Vagina (tissue), 2 donors: ENCODE measurements at regions not wholly inside any gene's neighbourhood (a gene's known extent, or its start where the extent isn't known, plus 50 kb on each side); places are given as distances from the start of the nearest gene placed in this dataset.

ENCODE experiments used
- DNase-seq, 2 donors: peaks; one replicate each; pipeline ENCODE4 v3.0.0-alpha.2; 2017; ENCODE audit errors: extremely low spot score in 2 of 2
- H3K27ac ChIP-seq: fragments of 200-600 bp; sonication (generic); one replicate; pipeline ENCODE4 v1.5.1; 2019
- H3K27me3 ChIP-seq: fragments of 200-600 bp; sonication (generic); one replicate; pipeline ENCODE4 v1.5.1; 2019
- H3K36me3 ChIP-seq, 2 donors: fragments of 200-600 bp; sonication (generic); one replicate each; pipeline ENCODE4 v1.5.1; 2017 to 2019
- H3K4me1 ChIP-seq: fragments of 200-600 bp; sonication (generic); one replicate; pipeline ENCODE4 v1.5.1; 2019
- H3K4me3 ChIP-seq, 2 donors: fragments of 200-600 bp; sonication (generic); 1 replicate in 1 of 2; 2 replicates in 1 of 2; pipeline ENCODE4 v1.5.1; 2016 to 2019
- H3K9me3 ChIP-seq: fragments of 200-600 bp; sonication (generic); one replicate; pipeline ENCODE4 v1.5.1; 2019
- CTCF ChIP-seq, 3 experiments: fragments of 450-650 bp in 2 of 3; fragments of 200-600 bp in 1 of 3; sonication (generic) in 1 of 3; IDR thresholded peaks; one replicate each; pipeline ENCODE4 v1.5.1; 2017 to 2019; ENCODE audit warnings: antibody characterized with exemption in 3 of 3, mild to moderate bottlenecking in 2 of 3, moderate library complexity in 2 of 3
- POLR2A ChIP-seq, 2 donors: fragments of 450-650 bp; IDR thresholded peaks; one replicate each; pipeline ENCODE4 v1.6.1; 2017; ENCODE audit warnings: antibody characterized with exemption in 2 of 2, mild to moderate bottlenecking in 2 of 2, moderate library complexity in 2 of 2
- POLR2AphosphoS5 ChIP-seq, 2 donors: sonication (generic); formaldehyde crosslinking; IDR thresholded peaks; one replicate each; pipeline ENCODE4 v1.9.0; 2017; ENCODE audit warnings: antibody characterized with exemption in 2 of 2, mild to moderate bottlenecking in 2 of 2, low read depth in 1 of 2; ENCODE audit not compliant: insufficient read depth in 1 of 2
- intact Hi-C: fragments of 100-400 bp; cut with DNase I; formaldehyde crosslinking; loops from one replicate; pipeline ENCODE4 v1.15.1; 2023

GRCh38 chr5:106306313-106307028 is 1364.3 kb downstream of the EFNA5 start:
- Histone ChIP-seq H3K4me3 (no peak overlapping the region), H3K27me3 (no peaks in the 10 kb centered on the region), H3K9me3 (no peaks in the 10 kb centered on the region), H3K4me1 (no peaks in the 10 kb centered on the region), H3K36me3 (no peaks in the 10 kb centered on the region), H3K27ac (no peak overlapping the region)
- DNase-seq, result no peak
- intact Hi-C loops, result no loop called here
- TF ChIP-seq POLR2A (IDR thresholded peaks at IDR 0.05) (no peak), POLR2AphosphoS5 (IDR thresholded peaks at IDR 0.05; ENCODE audit: insufficient read depth in 1 of 2, low read depth in 1 of 2) (no peak), CTCF (IDR thresholded peaks at IDR 0.05) (no peak)

GRCh38 chr5:106303911-106304310 is 1366.8 kb downstream of the EFNA5 start:
- Histone ChIP-seq H3K4me3 (no peak overlapping the region), H3K27ac (no peak overlapping the region), H3K36me3 (no peaks in the 10 kb centered on the region), H3K27me3 (no peaks in the 10 kb centered on the region), H3K4me1 (no peaks in the 10 kb centered on the region), H3K9me3 (no peaks in the 10 kb centered on the region)
- TF ChIP-seq POLR2A (IDR thresholded peaks at IDR 0.05), result no peak
- TF ChIP-seq CTCF (IDR thresholded peaks at IDR 0.05), result no peak
- no peak for TF ChIP-seq POLR2AphosphoS5 (IDR thresholded peaks at IDR 0.05; ENCODE audit: insufficient read depth in 1 of 2, low read depth in 1 of 2)
- intact Hi-C loops, result no loop called here
- DNase-seq, result no peak

- Histone ChIP-seq H3K27ac (no peak overlapping the region), H3K4me1 (no peaks in the 10 kb centered on the region), H3K4me3 (no peak overlapping the region), H3K36me3 (no peaks in the 10 kb centered on the region), H3K9me3 (no peaks in the 10 kb centered on the region), H3K27me3 (no peaks in the 10 kb centered on the region)
- TF ChIP-seq POLR2AphosphoS5 (IDR thresholded peaks at IDR 0.05; ENCODE audit: insufficient read depth in 1 of 2, low read depth in 1 of 2), result no peak
- TF ChIP-seq POLR2A (IDR thresholded peaks at IDR 0.05), result no peak
- no peak for TF ChIP-seq CTCF (IDR thresholded peaks at IDR 0.05)
- intact Hi-C loops, result no loop called here
- no peak for DNase-seq
Measured at GRCh38 chr5:106292654-106293053, 1378.1 kb downstream of the EFNA5 start.

GRCh38 chr5:106290841-106291240 is 1379.9 kb downstream of the EFNA5 start:
- Histone ChIP-seq H3K36me3 (no peaks in the 10 kb centered on the region), H3K27ac (no peak overlapping the region), H3K27me3 (no peaks in the 10 kb centered on the region), H3K4me3 (no peak overlapping the region), H3K9me3 (no peaks in the 10 kb centered on the region), H3K4me1 (no peaks in the 10 kb centered on the region)
- no peak for TF ChIP-seq CTCF (IDR thresholded peaks at IDR 0.05)
- no peak for TF ChIP-seq POLR2A (IDR thresholded peaks at IDR 0.05)
- no peak for TF ChIP-seq POLR2AphosphoS5 (IDR thresholded peaks at IDR 0.05; ENCODE audit: insufficient read depth in 1 of 2, low read depth in 1 of 2)
- no peak for DNase-seq
- intact Hi-C loops, result no loop called here

- Histone ChIP-seq H3K4me3 (no peak overlapping the region), H3K27ac (no peak overlapping the region), H3K36me3 (no peaks in the 10 kb centered on the region), H3K9me3 (no peaks in the 10 kb centered on the region), H3K4me1 (no peaks in the 10 kb centered on the region), H3K27me3 (no peaks in the 10 kb centered on the region)
- no peak for DNase-seq
- TF ChIP-seq POLR2AphosphoS5 (IDR thresholded peaks at IDR 0.05; ENCODE audit: insufficient read depth in 1 of 2, low read depth in 1 of 2) (no peak), CTCF (IDR thresholded peaks at IDR 0.05) (no peak), POLR2A (IDR thresholded peaks at IDR 0.05) (no peak)
- intact Hi-C loops, result no loop called here
Measured at GRCh38 chr5:106288979-106289378, 1381.8 kb downstream of the EFNA5 start.
